ENCODE measurements at regions not wholly inside any gene's neighbourhood (a gene's known extent, or its start where the extent isn't known, plus 50 kb on each side); places are given as distances from the start of the nearest gene placed in this dataset.

- no peak overlapping the region for H3K27ac Mint-ChIP-seq
- H2AFZ ChIP-seq (ENCODE audit: insufficient read depth, low read depth, low read length, poor library complexity, severe bottlenecking): no peak overlapping the region
- H3K4me3 ChIP-seq (ENCODE audit: control extremely low read depth in 1 of 5, extremely low read depth in 1 of 5, insufficient read depth in 1 of 5, low read depth in 2 of 5, low read length in 4 of 5): no peak overlapping the region
- H3K27me3 ChIP-seq (replicated peaks in 1 of 4; ENCODE audit: control extremely low read depth in 1 of 4, control insufficient read depth in 3 of 4, insufficient read depth in 4 of 4, low read length in 3 of 4): no peaks in the 10 kb centered on the region
- H3K79me2 ChIP-seq (ENCODE audit: control insufficient read depth, insufficient read depth, low read length): no peaks in the 10 kb centered on the region
- DNase-seq (no peak), ATAC-seq (ENCODE audit: low read depth) (no peak)
- H3K27ac ChIP-seq (ENCODE audit: low read length in 2 of 2): no peak overlapping the region
- no peaks in the 10 kb centered on the region for H3K9me3 ChIP-seq (ENCODE audit: control extremely low read depth in 1 of 3, control insufficient read depth in 2 of 3, insufficient read depth in 1 of 3, low read length in 2 of 3)
- no peaks in the 10 kb centered on the region for H3K27me3 Mint-ChIP-seq
- no peak overlapping the region for H3K4me2 ChIP-seq (replicated peaks; ENCODE audit: low read depth, low read length, poor library complexity, severe bottlenecking)
- CTCF ChIA-PET: no interaction called here
- H3K36me3 ChIP-seq (replicated peaks in 1 of 2; ENCODE audit: control extremely low read depth in 1 of 2, control insufficient read depth in 1 of 2, extremely low read depth in 1 of 2, insufficient read depth in 2 of 2, low read length in 1 of 2): no peaks in the 10 kb centered on the region
- TF ChIP-seq EZH2 (IDR thresholded peaks at IDR 0.05; ENCODE audit: borderline replicate concordance, insufficient read depth, low read depth, low read length, poor library complexity, severe bottlenecking): no peak
- no peak for TF ChIP-seq CTCF (IDR thresholded peaks at IDR 0.05)
- H3K9ac ChIP-seq (ENCODE audit: low read length): no peak overlapping the region
- no peaks in the 10 kb centered on the region for H3K4me1 Mint-ChIP-seq
- no peaks in the 10 kb centered on the region for H3K4me1 ChIP-seq (ENCODE audit: control insufficient read depth in 2 of 2, insufficient read depth in 2 of 2, low read length in 2 of 2)
- no peak overlapping the region for H3K4me3 Mint-ChIP-seq
- no peaks in the 10 kb centered on the region for H3K9me3 Mint-ChIP-seq (ENCODE audit: insufficient read depth)
- POLR2A ChIA-PET: no interaction called here
- intact Hi-C loops (cut with micrococcal nuclease): no loop called here
- H4K20me1 ChIP-seq (ENCODE audit: control insufficient read depth, insufficient read depth, low read length, poor library complexity, severe bottlenecking): no peaks in the 10 kb centered on the region
- no CpG with 5 or more reads among the region's 2 CpGs for WGBS (ENCODE audit: insufficient coverage)
Measured at GRCh38 chrX:42149281-42149680, 225.9 kb upstream of the CASK start.

- H3K27me3 ChIP-seq (replicated peaks in 1 of 4; ENCODE audit: control extremely low read depth in 1 of 4, control insufficient read depth in 3 of 4, insufficient read depth in 4 of 4, low read length in 3 of 4): no peaks in the 10 kb centered on the region
- ATAC-seq (ENCODE audit: low read depth): no peak
- no peak overlapping the region for H3K4me2 ChIP-seq (replicated peaks; ENCODE audit: low read depth, low read length, poor library complexity, severe bottlenecking)
- no peak for DNase-seq
- H2AFZ ChIP-seq (ENCODE audit: insufficient read depth, low read depth, low read length, poor library complexity, severe bottlenecking): no peak overlapping the region
- no peak overlapping the region for H3K4me3 Mint-ChIP-seq
- CTCF ChIA-PET: no interaction called here
- intact Hi-C loops (cut with micrococcal nuclease): no loop called here
- no peaks in the 10 kb centered on the region for H4K20me1 ChIP-seq (ENCODE audit: control insufficient read depth, insufficient read depth, low read length, poor library complexity, severe bottlenecking)
- POLR2A ChIA-PET: no interaction called here
- H3K4me3 ChIP-seq (ENCODE audit: control extremely low read depth in 1 of 5, extremely low read depth in 1 of 5, insufficient read depth in 1 of 5, low read depth in 2 of 5, low read length in 4 of 5): no peak overlapping the region
- H3K27me3 Mint-ChIP-seq: peaks cover 3% of the 10 kb centered on the region
- H3K27ac Mint-ChIP-seq: no peak overlapping the region
- TF ChIP-seq CTCF (IDR thresholded peaks at IDR 0.05) (no peak), EZH2 (IDR thresholded peaks at IDR 0.05; ENCODE audit: borderline replicate concordance, insufficient read depth, low read depth, low read length, poor library complexity, severe bottlenecking) (no peak)
- H3K79me2 ChIP-seq (ENCODE audit: control insufficient read depth, insufficient read depth, low read length): no peaks in the 10 kb centered on the region
- no peaks in the 10 kb centered on the region for H3K36me3 ChIP-seq (replicated peaks in 1 of 2; ENCODE audit: control extremely low read depth in 1 of 2, control insufficient read depth in 1 of 2, extremely low read depth in 1 of 2, insufficient read depth in 2 of 2, low read length in 1 of 2)
- peaks cover 2 to 5% (median 3%) of the 10 kb centered on the region in 3 donors for H3K9me3 ChIP-seq (ENCODE audit: control extremely low read depth in 1 of 3, control insufficient read depth in 2 of 3, insufficient read depth in 1 of 3, low read length in 2 of 3)
- H3K4me1 ChIP-seq (ENCODE audit: control insufficient read depth in 2 of 2, insufficient read depth in 2 of 2, low read length in 2 of 2): no peaks in the 10 kb centered on the region
- H3K4me1 Mint-ChIP-seq: no peaks in the 10 kb centered on the region
- 57% methylated on average over 1 of the region's 5 CpGs for WGBS (ENCODE audit: insufficient coverage)
- H3K9ac ChIP-seq (ENCODE audit: low read length): no peak overlapping the region
- H3K27ac ChIP-seq (ENCODE audit: low read length in 2 of 2): no peak overlapping the region
- H3K9me3 Mint-ChIP-seq (ENCODE audit: insufficient read depth): no peaks in the 10 kb centered on the region
Measured at GRCh38 chrX:42143866-42144592, 220.7 kb upstream of the CASK start.
